ENCODE measurements at regions not wholly inside any gene's neighbourhood (a gene's known extent, or its start where the extent isn't known, plus 50 kb on each side); places are given as distances from the start of the nearest gene placed in this dataset.

- no peak for DNase-seq (ENCODE audit: low read depth)
- TF ChIP-seq CTCF (IDR thresholded peaks at IDR 0.05; ENCODE audit: insufficient read depth, low read depth, low read length, missing control alignments), result no peak
- H3K4me3 ChIP-seq (ENCODE audit: low read depth, low read length), result no peak overlapping the region
Observed at GRCh38 chr2:602571-603359, 74.4 kb downstream of the TMEM18 start.

DNA sequence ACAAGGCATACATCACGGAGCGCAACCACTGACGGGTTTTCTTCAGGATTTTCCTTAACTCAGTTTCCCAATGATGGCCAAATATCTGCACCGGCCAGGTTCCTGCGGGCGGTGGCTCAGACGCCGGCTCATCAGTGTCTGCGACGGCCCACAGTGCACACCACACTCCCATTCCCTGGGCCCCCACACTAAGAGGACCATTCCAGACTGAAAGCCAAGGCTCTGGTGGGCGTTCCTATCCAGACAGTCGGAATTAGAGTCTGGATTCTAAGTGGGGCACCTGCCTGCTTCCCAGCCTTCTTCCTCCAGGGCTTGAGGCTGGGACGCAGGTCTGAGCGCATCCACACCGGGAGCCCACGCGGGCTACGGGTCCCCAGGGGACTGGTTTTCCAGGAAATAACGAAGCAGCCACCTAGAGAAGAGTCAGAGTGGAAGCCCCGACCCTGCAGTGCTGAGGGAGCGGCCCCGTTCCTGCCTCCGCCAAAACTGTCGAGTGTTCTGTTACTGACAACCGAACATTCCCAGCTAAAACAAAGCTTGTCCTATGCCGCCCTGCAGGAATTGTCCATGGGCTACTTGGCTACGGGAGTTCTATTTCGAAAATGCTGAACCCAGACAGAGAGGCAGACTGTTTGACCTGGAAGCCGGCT is 75.3 kb downstream of the TMEM18 start:
- DNase-seq (ENCODE audit: low read depth), result no peak
- no peak for TF ChIP-seq CTCF (IDR thresholded peaks at IDR 0.05; ENCODE audit: insufficient read depth, low read depth, low read length, missing control alignments)
- no peak overlapping the region for H3K4me3 ChIP-seq (ENCODE audit: low read depth, low read length)

DNA sequence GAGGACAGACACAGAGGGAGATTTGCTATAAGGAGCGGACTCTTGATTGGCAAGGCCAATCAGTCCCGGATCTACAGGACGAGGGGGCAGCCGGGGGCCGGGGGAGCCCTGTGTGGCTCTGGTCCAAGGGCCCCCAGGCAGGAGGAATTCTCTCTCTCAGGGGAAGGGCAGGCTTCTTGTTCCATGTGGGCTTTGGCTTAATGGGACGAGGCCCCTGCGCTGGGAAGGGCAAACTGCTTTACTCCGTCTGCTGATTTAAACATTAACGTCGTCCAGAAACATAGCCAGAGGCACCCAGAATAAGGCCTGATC is 75.9 kb downstream of the TMEM18 start:
- TF ChIP-seq CTCF (IDR thresholded peaks at IDR 0.05; ENCODE audit: insufficient read depth, low read depth, low read length, missing control alignments), result no peak
- H3K4me3 ChIP-seq (ENCODE audit: low read depth, low read length), result no peak overlapping the region
- DNase-seq (ENCODE audit: low read depth), result no peak

DNA sequence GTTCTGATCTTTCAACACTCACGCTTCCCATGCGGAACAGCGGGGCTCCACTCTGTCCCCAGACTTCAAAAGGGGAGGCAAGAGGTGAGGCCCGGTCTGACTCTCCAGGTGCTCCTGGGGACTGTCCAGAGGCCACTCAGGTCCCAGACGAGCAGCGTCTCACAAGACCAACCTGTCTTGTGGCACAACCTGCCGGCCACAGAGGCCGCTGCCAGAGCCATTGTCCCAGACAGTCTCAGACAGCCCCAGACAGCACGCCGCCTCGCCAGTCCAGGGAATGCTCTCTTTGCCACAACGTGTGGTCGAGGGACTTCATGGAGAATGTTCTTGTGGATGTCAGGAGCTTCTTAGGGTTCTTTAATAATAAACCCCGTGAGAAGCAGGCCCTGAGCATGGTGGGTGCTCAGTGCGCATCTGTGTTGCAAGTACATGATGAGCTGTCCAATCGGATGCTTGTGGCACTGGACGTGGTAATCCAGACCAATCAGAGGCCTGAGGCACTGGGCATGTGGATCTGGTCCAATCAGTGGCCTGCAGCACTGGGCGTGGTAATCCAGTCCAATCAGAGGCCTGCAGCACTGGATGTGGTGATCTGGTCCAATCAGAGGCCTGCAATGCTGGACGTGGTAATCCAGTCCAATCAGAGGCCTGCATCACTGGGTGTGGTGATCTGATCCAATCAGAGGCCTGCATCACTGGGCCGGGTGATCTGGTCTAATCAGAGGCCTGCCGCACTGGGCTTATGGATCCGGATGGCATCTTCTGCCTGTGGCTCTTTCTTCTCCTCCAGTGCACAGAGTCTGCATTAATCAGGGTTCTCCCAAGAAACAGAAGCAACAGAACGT is 76.4 kb downstream of the TMEM18 start:
- no peak for DNase-seq (ENCODE audit: low read depth)
- TF ChIP-seq CTCF (IDR thresholded peaks at IDR 0.05; ENCODE audit: insufficient read depth, low read depth, low read length, missing control alignments), result no peak
- H3K4me3 ChIP-seq (ENCODE audit: low read depth, low read length), result no peak overlapping the region

DNA sequence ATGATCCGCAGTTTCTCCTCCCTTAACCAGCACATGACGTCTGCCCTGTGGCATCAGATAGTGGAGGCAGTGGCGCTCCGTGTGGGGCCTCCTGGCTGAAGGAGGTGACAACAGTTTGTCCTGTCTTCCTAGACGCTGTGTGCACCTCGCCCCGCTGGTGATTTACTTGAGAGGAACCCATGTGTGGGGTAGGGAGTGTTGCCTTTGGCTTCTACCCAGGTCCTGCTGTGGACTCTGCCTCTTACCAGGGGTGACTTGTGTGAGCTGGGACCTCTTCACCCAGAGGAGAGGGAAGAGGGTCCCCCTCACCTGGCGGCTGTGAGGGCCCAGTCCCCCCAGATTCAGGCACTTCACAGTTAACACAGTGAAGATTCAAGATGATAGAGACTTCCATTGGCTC is 77.6 kb downstream of the TMEM18 start:
- DNase-seq (ENCODE audit: low read depth), result no peak
- no peak for TF ChIP-seq CTCF (IDR thresholded peaks at IDR 0.05; ENCODE audit: insufficient read depth, low read depth, low read length, missing control alignments)
- H3K4me3 ChIP-seq (ENCODE audit: low read depth, low read length), result no peak overlapping the region

GRCh38 chr2:598058-598802 is 79.0 kb downstream of the TMEM18 start:
- no peak overlapping the region for H3K4me3 ChIP-seq (ENCODE audit: low read depth, low read length)
- TF ChIP-seq CTCF (IDR thresholded peaks at IDR 0.05; ENCODE audit: insufficient read depth, low read depth, low read length, missing control alignments), result no peak
- no peak for DNase-seq (ENCODE audit: low read depth)
